Right lobe of liver (tissue), 4 donors: ENCODE measurements at regions not wholly inside any gene's neighbourhood (a gene's known extent, or its start where the extent isn't known, plus 50 kb on each side); places are given as distances from the start of the nearest gene placed in this dataset.

Source experiments
- CTCF ChIP-seq, 4 donors: fragments of 200-600 bp in 3 of 4; fragments of 450-650 bp in 1 of 4; IDR thresholded peaks; one replicate each; pipeline versions ENCODE4 v1.5.1 to v1.8.0; 2016 to 2022; ENCODE audit warnings: antibody characterized with exemption in 4 of 4, mild to moderate bottlenecking in 2 of 4
- POLR2A ChIP-seq: fragments of 450-650 bp; IDR thresholded peaks from one replicate; pipeline ENCODE4 v1.6.1; 2017; ENCODE audit warnings: antibody characterized with exemption, mild to moderate bottlenecking
- donor health status: DM: no; HTN: no; CAD: no.
- donor health status: DM: no; HTN: no; CAD: no.
- donor health status: DM: no; HTN: yes; CAD: no.

GRCh38 chr5:40383749-40384651 lies 295.7 kb upstream of the PTGER4 start:
- TF ChIP-seq CTCF (IDR thresholded peaks at IDR 0.05) (no peak), POLR2A (no peak)
